HUES6 (cell line): ENCODE measurements at regions not wholly inside any gene's neighbourhood (a gene's known extent, or its start where the extent isn't known, plus 50 kb on each side); places are given as distances from the start of the nearest gene placed in this dataset.

Experiments used
- H3K27ac ChIP-seq: 2 replicates; pipeline ENCODE4 v1.7.0; 2013; ENCODE audit warnings: low read depth, mild to moderate bottlenecking, low read length, inconsistent platforms
- H3K27me3 ChIP-seq: 2 replicates; pipeline ENCODE4 v1.6.1; 2013; ENCODE audit warnings: low read length; ENCODE audit not compliant: control insufficient read depth, insufficient read depth
- H3K36me3 ChIP-seq: 2 replicates; pipeline ENCODE4 v1.6.1; 2013; ENCODE audit warnings: low read length; ENCODE audit not compliant: control insufficient read depth, insufficient read depth
- H3K4me1 ChIP-seq: 2 replicates; pipeline ENCODE4 v1.6.1; 2013; ENCODE audit warnings: low read length; ENCODE audit not compliant: control insufficient read depth, insufficient read depth
- H3K4me3 ChIP-seq: 2 replicates; pipeline ENCODE4 v1.5.1; 2013; ENCODE audit warnings: low read depth, low read length
- H3K9ac ChIP-seq: one replicate; pipeline ENCODE4 v1.6.1; 2013; ENCODE audit warnings: mild to moderate bottlenecking, low read length
- H3K9me3 ChIP-seq: 2 replicates; pipeline ENCODE4 v1.6.1; 2013; ENCODE audit warnings: low read depth, low read length; ENCODE audit not compliant: control insufficient read depth, insufficient read depth

- Histone ChIP-seq H3K9me3 (no peaks in the 10 kb centered on the region), H3K27ac (no peak overlapping the region), H3K4me3 (no peak overlapping the region), H3K27me3 (no peaks in the 10 kb centered on the region), H3K4me1 (peaks cover 3% of the 10 kb centered on the region; the same call in 1 of the 2 replicates), H3K9ac (no peak overlapping the region), H3K36me3 (no peaks in the 10 kb centered on the region)
These were observed 78.0 kb upstream of the TNFSF18 start for GRCh38 chr1:173128742-173129141.

DNA sequence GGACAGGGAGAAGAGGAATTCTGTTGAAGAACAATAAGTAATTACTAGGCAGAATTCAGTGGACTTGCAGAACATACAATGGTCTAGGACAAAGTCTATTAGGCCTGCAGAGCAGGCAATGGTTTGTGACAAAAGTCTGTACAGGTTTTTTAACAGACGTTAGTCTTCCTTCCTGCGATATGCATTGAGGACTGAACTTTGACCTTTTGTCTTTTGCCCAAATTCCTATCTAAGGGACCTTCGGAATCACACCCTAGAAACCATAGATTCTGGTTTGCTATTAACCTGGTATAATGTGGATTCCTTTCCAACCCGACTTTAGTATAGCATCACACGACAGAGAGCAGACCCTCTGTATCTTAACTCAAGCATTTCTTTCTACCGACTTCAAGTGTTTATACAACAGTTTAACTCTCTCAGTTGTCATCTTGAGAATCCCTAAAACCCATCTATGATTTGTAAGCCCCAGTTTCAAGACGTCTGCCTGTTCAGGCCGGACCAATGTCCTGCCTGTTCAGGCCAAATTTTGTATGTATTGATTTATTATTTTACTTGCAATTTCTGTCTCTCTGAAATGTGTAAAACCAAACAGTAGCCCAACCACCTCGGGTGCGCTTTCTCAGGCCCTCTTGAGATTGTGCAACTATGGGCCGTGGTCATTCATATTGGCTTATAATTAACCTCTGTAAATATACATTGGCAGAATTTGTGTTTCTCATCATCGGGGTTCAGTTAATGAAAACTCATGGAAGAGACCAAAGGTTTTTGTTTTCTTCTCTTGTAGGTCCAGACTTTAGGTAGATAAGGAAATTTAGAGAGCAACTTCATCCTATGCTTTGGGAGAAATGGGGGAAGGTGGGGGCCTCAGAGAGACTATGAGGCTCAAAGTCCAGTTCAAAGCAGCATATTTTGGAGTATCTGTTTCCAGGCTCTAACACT lies 76.9 kb upstream of the TNFSF18 start:
- no peaks in the 10 kb centered on the region for H3K27me3 ChIP-seq
- no peak overlapping the region for H3K9ac ChIP-seq
- peaks cover 13% of the 10 kb centered on the region for H3K4me1 ChIP-seq
- no peak overlapping the region for H3K4me3 ChIP-seq
- H3K36me3 ChIP-seq, result no peaks in the 10 kb centered on the region
- no peak overlapping the region for H3K27ac ChIP-seq
- H3K9me3 ChIP-seq, result no peaks in the 10 kb centered on the region

GRCh38 chr1:173126421-173126820 lies 75.7 kb upstream of the TNFSF18 start:
- Histone ChIP-seq H3K4me1 (peaks cover 13% of the 10 kb centered on the region), H3K36me3 (no peaks in the 10 kb centered on the region), H3K27ac (no peak overlapping the region), H3K9me3 (no peaks in the 10 kb centered on the region), H3K4me3 (no peak overlapping the region), H3K9ac (no peak overlapping the region), H3K27me3 (no peaks in the 10 kb centered on the region)

DNA sequence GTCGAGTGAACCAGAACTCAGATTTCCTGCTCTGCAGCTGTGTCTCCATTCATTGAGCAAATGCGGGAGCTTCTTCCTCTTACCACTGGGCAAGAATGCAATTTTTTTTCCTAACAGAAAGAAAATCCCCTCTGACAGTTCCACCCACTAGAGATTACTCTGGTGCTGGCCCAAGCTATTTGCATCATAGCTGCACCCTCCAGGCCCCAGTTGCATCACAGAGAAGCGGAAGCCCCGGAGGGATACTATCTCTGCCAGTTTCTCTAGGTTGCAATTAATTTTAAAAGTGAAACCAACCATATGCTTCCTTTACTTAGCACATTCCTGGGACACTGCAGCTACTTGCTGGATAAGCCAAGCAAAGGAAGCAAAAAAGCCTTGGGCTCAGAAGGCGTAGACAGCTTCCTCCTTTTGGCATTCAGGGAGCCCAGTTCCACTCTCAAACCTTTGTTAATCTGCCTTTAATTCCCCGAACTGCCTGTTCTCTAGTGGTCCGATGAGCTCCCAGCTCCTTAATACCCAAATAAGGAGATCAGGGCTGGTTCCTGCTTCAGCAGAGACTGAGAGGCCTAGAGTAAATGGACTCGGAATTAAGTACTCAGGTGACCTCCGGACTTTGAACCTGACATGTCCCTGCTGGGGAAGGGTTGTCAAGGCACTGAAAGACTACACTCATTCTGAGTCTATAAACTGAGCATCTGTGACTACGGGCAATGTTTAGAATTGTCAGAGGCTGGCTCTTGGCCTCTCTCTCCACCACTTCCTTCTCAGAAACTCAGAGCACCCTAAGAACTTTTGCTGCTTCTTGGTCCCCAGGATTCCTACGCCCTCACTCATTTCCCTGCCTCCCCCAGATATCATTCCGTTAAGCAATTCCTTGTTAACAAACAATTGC lies 72.5 kb upstream of the TNFSF18 start:
- Histone ChIP-seq H3K9ac (no peak overlapping the region), H3K9me3 (no peaks in the 10 kb centered on the region), H3K4me1 (peaks cover 13% of the 10 kb centered on the region), H3K4me3 (no peak overlapping the region), H3K27ac (peak overlapping the region; percentile 30; the same call in 1 of the 2 replicates), H3K27me3 (no peaks in the 10 kb centered on the region), H3K36me3 (no peaks in the 10 kb centered on the region)

- peak overlapping the region; percentile 30; the same call in 1 of the 2 replicates for H3K27ac ChIP-seq
These were observed 71.7 kb upstream of the TNFSF18 start for GRCh38 chr1:173122344-173122935.

DNA sequence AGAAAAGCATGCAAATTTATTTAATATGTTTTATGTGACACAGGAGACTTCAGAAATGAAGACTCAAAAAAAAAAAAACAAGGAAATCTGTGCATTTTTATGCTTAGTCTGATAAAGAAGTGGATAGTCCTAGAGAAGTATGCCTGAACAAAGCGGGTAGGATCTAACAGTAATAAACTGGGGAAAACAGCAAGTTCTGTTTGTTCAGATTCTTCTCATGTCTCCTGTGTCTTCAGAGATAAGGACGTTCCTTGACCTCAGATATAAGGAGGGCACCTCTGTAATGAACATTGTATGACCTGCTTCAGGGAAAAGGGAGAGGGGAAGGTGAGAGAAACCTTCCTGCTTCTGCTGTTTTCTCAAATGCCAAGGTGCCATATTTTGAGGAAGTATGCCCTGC lies 67.7 kb upstream of the TNFSF18 start:
- Histone ChIP-seq H3K27me3 (no peaks in the 10 kb centered on the region), H3K27ac (no peak overlapping the region), H3K36me3 (no peaks in the 10 kb centered on the region), H3K9me3 (no peaks in the 10 kb centered on the region), H3K9ac (no peak overlapping the region), H3K4me3 (no peak overlapping the region), H3K4me1 (peaks cover 11% of the 10 kb centered on the region)

More at GRCh38 chr1:173122344-173122935, 71.7 kb upstream of the TNFSF18 start:
- no peaks in the 10 kb centered on the region for H3K9me3 ChIP-seq
- no peaks in the 10 kb centered on the region for H3K27me3 ChIP-seq
- H3K4me3 ChIP-seq, result no peak overlapping the region
- peaks cover 13% of the 10 kb centered on the region for H3K4me1 ChIP-seq
- no peaks in the 10 kb centered on the region for H3K36me3 ChIP-seq
- no peak overlapping the region for H3K9ac ChIP-seq

- H3K9me3 ChIP-seq, result no peaks in the 10 kb centered on the region
- no peak overlapping the region for H3K9ac ChIP-seq
- no peaks in the 10 kb centered on the region for H3K27me3 ChIP-seq
- H3K4me3 ChIP-seq, result no peak overlapping the region
- H3K4me1 ChIP-seq, result peaks cover 4% of the 10 kb centered on the region; the same call in 1 of the 2 replicates
- no peaks in the 10 kb centered on the region for H3K36me3 ChIP-seq
- no peak overlapping the region for H3K27ac ChIP-seq
These were observed 67.0 kb upstream of the TNFSF18 start for GRCh38 chr1:173117761-173118160.

DNA sequence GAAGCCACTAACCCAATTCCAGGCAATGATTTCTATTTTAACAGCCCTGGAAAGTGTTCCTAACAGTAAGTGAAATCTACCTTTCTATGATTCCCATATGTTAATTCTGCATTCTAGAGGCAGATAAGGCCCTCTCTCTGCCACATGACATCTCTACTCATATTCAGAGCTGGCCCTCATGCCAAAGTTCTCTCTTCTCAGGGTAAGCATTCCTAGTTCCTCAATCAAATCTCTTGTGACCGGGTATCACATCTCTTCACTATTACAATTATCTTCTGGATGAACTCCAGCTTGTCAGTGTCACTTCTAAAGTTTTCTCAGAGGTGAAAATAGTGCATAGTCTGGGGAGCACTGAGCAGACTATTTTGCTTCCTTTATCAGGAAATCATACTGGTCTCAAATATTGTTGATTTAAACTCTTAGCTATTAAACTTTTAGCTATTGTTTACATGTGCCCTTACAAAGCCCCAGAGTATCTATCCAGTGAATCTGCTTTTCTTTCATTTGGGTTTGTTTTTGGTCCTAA lies 66.4 kb upstream of the TNFSF18 start:
- H3K27me3 ChIP-seq, result no peaks in the 10 kb centered on the region
- H3K9ac ChIP-seq, result no peak overlapping the region
- no peaks in the 10 kb centered on the region for H3K9me3 ChIP-seq
- H3K4me1 ChIP-seq, result no peaks in the 10 kb centered on the region
- no peaks in the 10 kb centered on the region for H3K36me3 ChIP-seq
- H3K4me3 ChIP-seq, result no peak overlapping the region
- no peak overlapping the region for H3K27ac ChIP-seq

DNA sequence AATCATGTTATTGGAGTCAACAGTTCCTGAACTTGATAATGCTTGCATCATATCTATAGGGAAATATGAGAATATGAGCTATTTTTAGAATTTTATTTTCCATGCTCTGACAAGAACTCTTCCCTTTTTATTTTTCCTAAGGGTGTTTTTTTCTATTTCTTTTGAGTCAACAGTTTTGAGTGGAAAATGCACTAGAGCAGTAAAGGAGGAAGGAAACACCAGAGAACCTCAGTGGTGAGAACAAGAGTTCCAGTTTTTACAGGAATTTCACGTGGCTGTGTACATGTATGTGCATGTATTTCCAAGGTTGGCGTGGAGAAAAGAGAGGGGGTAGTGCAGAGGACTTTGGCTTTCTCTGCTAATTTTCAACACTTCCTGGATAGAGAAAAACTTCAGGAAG lies 63.6 kb upstream of the TNFSF18 start:
- H3K27ac ChIP-seq, result no peak overlapping the region
- H3K4me1 ChIP-seq, result no peaks in the 10 kb centered on the region
- no peaks in the 10 kb centered on the region for H3K9me3 ChIP-seq
- H3K36me3 ChIP-seq, result no peaks in the 10 kb centered on the region
- H3K27me3 ChIP-seq, result no peaks in the 10 kb centered on the region
- H3K4me3 ChIP-seq, result no peak overlapping the region
- H3K9ac ChIP-seq, result no peak overlapping the region

DNA sequence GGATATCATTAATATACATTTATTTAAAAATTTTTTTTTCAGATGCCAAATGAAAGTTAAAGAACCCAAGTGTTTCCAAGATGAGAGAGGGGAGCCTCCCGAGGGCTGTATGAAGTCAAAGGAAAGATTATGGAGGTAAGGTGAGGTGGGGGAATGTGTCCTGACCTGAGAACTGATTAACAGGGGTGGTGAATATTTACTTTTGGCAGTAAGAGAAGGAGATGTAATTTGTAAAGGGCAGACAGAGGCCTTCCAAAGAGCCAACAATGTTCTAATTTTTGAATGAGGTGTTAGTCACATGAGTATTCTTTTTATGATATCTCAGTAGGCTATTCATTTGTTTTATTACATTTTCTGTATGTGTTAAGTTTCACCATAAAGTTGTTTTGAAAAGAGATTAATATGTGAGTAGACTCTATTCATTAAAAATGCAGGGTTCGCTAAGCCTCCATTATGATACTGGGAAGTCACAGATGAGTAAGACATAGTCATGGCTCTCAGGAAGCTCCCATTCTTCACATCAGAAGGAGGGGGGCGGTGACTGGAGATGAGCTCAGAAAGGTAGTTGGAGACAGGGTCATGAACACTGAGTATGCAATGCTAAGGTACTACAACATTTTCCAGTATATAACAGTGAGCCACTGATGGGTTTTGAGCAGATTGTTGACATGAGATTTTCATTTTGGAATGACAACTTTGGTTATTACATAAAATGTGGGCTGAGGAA lies 62.4 kb upstream of the TNFSF18 start:
- Histone ChIP-seq H3K27me3 (no peaks in the 10 kb centered on the region), H3K4me3 (no peak overlapping the region), H3K9ac (no peak overlapping the region), H3K27ac (no peak overlapping the region), H3K4me1 (no peaks in the 10 kb centered on the region), H3K9me3 (peaks cover 7% of the 10 kb centered on the region), H3K36me3 (no peaks in the 10 kb centered on the region)
